PC-9 (cell line): ENCODE measurements at regions not wholly inside any gene's neighbourhood (a gene's known extent, or its start where the extent isn't known, plus 50 kb on each side); places are given as distances from the start of the nearest gene placed in this dataset.

ENCODE experiments used
- BruUV-seq: library from RNA; stranded (reverse); fragments of 400-500 nt; replicated peaks from 2 replicates; lab custom pipeline; 2021; lab: Mats Ljungman, UMichigan
- CTCF ChIA-PET: fragments of 300-600 bp; sonication (Branson Sonifier 250); formaldehyde crosslinking; loops from one replicate; lab custom pipeline; 2022; ENCODE audit warnings: antibody characterized with exemption; lab: Charles Lee
- POLR2A ChIA-PET: fragments of 300-600 bp; sonication (Branson Sonifier 250); formaldehyde crosslinking; loops from one replicate; lab custom pipeline; 2022; ENCODE audit warnings: antibody characterized with exemption; ENCODE audit not compliant: unreplicated experiment; lab: Charles Lee
- DNase-seq, 2 experiments: peaks; one replicate each; pipeline versions ENCODE4 v3.0.0 to v3.0.0-alpha.2; 2015 to 2022; ENCODE audit warnings: mixed read lengths in 1 of 2
- H2AFZ ChIP-seq: fragments of 200-600 bp; sonication (generic); 2 replicates; pipeline ENCODE4 v1.8.1; 2017; ENCODE audit warnings: antibody characterized with exemption
- H3F3A ChIP-seq: fragments of 200-600 bp; sonication (generic); 2 replicates; pipeline ENCODE4 v1.8.1; 2017; ENCODE audit warnings: antibody characterized with exemption, mild to moderate bottlenecking, low read depth; ENCODE audit not compliant: insufficient read depth
- H3K27ac ChIP-seq: fragments of 200-600 bp; sonication (generic); 2 replicates; pipeline ENCODE4 v1.6.1; 2016; ENCODE audit warnings: mixed run types
- H3K27me3 ChIP-seq: fragments of 200-600 bp; sonication (generic); 2 replicates; pipeline ENCODE4 v1.6.1; 2016; ENCODE audit warnings: low read depth, mixed run types; ENCODE audit not compliant: insufficient read depth
- H3K36me3 ChIP-seq: fragments of 200-600 bp; sonication (generic); 2 replicates; pipeline ENCODE4 v1.6.1; 2016; ENCODE audit warnings: low read depth, mixed run types
- H3K4me1 ChIP-seq: fragments of 200-600 bp; sonication (generic); replicated peaks from 2 replicates; pipeline ENCODE4 v1.6.1; 2016; ENCODE audit warnings: mixed run types; ENCODE audit not compliant: insufficient read depth
- H3K4me2 ChIP-seq: fragments of 200-600 bp; sonication (generic); 2 replicates; pipeline ENCODE4 v1.6.1; 2017; ENCODE audit warnings: mixed run types
- H3K4me3 ChIP-seq: fragments of 200-600 bp; sonication (generic); 2 replicates; pipeline ENCODE4 v1.6.1; 2016; ENCODE audit warnings: mixed run types
- H3K79me2 ChIP-seq: fragments of 200-600 bp; sonication (generic); 2 replicates; pipeline ENCODE4 v1.6.1; 2017; ENCODE audit warnings: low read depth, mixed run types
- H3K9me2 ChIP-seq: fragments of 200-600 bp; sonication (generic); 2 replicates; pipeline ENCODE4 v1.8.1; 2017; ENCODE audit warnings: mild to moderate bottlenecking; ENCODE audit not compliant: insufficient read depth
- H3K9me3 ChIP-seq: fragments of 200-600 bp; sonication (generic); 2 replicates; pipeline ENCODE4 v1.8.1; 2016; ENCODE audit warnings: low read depth; ENCODE audit not compliant: insufficient read depth
- H4K20me1 ChIP-seq: fragments of 200-600 bp; sonication (generic); 2 replicates; pipeline ENCODE4 v1.8.1; 2017; ENCODE audit not compliant: insufficient read depth
- EZH2 ChIP-seq: fragments of 200-600 bp; sonication (generic); IDR thresholded peaks from 2 replicates; pipeline ENCODE4 v1.8.0; 2017; ENCODE audit warnings: antibody characterized with exemption, low read depth
- intact Hi-C: fragments of 100-400 bp; cut with micrococcal nuclease; formaldehyde crosslinking; loops from one replicate; pipeline ENCODE4 v1.10.0; 2022; ENCODE audit not compliant: unreplicated experiment
- TF ChIP-seq, protein P1 (sequence below): fragments of 200-600 bp; sonication (generic); conservative IDR thresholded peaks from 2 replicates; pipeline ENCODE4 v1.6.1; 2017; ENCODE audit warnings: mixed run types, antibody characterized with exemption, mild to moderate bottlenecking, moderate library complexity

DNA sequence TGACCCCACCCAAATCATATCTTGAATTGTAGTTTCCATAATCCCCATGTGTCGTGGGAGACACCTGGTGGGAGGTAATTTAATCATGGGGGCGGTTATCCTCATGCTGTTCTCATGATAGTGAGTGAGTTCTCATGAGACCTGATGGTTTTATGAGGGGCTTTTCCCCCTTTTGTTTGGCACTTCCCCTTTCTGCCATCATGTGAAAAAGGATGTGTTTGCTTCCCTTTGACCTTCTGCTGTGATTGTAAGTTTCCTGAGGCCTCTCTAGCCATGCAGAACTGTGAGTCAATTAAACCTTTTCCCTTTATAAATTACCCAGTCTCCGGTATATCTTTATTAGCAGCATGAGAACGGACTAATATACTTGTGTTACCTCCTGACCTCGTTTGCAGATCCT, 156.6 kb upstream of the MTNR1B start:
- intact Hi-C loops = no loop called here
- no peaks in the 10 kb centered on the region for H3K79me2 ChIP-seq
- no peak overlapping the region for H3K4me3 ChIP-seq
- TF ChIP-seq, protein P1, sequence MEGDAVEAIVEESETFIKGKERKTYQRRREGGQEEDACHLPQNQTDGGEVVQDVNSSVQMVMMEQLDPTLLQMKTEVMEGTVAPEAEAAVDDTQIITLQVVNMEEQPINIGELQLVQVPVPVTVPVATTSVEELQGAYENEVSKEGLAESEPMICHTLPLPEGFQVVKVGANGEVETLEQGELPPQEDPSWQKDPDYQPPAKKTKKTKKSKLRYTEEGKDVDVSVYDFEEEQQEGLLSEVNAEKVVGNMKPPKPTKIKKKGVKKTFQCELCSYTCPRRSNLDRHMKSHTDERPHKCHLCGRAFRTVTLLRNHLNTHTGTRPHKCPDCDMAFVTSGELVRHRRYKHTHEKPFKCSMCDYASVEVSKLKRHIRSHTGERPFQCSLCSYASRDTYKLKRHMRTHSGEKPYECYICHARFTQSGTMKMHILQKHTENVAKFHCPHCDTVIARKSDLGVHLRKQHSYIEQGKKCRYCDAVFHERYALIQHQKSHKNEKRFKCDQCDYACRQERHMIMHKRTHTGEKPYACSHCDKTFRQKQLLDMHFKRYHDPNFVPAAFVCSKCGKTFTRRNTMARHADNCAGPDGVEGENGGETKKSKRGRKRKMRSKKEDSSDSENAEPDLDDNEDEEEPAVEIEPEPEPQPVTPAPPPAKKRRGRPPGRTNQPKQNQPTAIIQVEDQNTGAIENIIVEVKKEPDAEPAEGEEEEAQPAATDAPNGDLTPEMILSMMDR = no peak
- TF ChIP-seq EZH2 = no peak
- H3K27me3 ChIP-seq = no peaks in the 10 kb centered on the region
- no peaks in the 10 kb centered on the region for H3K9me3 ChIP-seq
- H2AFZ ChIP-seq = no peak overlapping the region
- no peaks in the 10 kb centered on the region for H3K36me3 ChIP-seq
- ChIA-PET POLR2A (no interaction called here), CTCF (no interaction called here)
- H3K4me1 ChIP-seq = no peaks in the 10 kb centered on the region
- BruUV-seq = no TSS peak
- no peaks in the 10 kb centered on the region for H4K20me1 ChIP-seq
- no peaks in the 10 kb centered on the region for H3F3A ChIP-seq
- DNase-seq = no peak
- H3K27ac ChIP-seq = no peak overlapping the region
- H3K4me2 ChIP-seq = no peak overlapping the region
- H3K9me2 ChIP-seq = no peaks in the 10 kb centered on the region

DNA sequence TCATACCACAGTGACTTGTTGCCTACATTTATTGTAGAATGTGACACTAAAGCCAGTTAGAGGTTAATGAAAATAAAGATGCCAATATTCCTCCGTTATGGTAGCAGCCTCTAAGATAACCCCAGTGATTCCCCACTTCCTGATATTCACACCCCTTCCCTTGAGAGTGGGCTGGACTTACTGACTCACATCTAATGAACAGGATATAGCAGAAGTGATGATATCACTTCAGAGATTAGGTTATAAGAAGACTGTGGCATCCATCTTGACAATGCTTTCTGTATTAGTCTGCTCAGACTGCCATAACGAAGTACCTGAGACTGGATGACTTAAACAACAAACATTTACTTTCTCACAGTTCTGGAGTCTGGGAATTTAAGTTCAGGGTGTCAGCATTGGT, 149.6 kb upstream of the MTNR1B start:
- Histone ChIP-seq H3K27ac (no peak overlapping the region), H3K36me3 (no peaks in the 10 kb centered on the region), H3K4me3 (no peak overlapping the region), H3K9me3 (no peaks in the 10 kb centered on the region), H3K9me2 (no peaks in the 10 kb centered on the region), H2AFZ (no peak overlapping the region), H3K27me3 (no peaks in the 10 kb centered on the region), H3F3A (no peaks in the 10 kb centered on the region), H3K79me2 (no peaks in the 10 kb centered on the region), H4K20me1 (no peaks in the 10 kb centered on the region), H3K4me2 (no peak overlapping the region), H3K4me1 (no peaks in the 10 kb centered on the region)
- DNase-seq = no peak
- intact Hi-C loops = no loop called here
- TF ChIP-seq EZH2 = no peak
- TF ChIP-seq, protein P1 = no peak
- no TSS peak for BruUV-seq
- ChIA-PET POLR2A (no interaction called here), CTCF (no interaction called here)

DNA sequence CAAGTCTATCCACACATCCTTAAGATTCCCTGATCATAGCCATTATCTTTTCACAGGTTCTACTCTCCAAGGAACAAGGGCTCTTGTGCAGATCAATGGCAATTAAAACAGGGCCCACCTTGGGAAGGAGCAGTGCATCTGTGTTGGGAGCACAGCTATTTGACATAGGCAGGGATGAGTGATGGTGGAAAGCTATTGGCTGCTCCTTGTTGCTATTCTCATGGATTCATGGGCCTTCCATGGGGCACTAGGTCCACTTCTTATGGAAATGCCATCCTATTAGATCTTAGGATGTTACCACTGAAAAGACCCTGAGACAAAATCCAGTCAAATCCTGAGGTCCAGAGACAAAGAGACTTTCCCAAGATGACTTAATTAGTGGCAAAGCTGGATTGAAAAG, 148.6 kb upstream of the MTNR1B start:
- DNase-seq = no peak
- POLR2A ChIA-PET = no interaction called here

More for the DNA sequence above, 148.6 kb upstream of the MTNR1B start:
- no peaks in the 10 kb centered on the region for H3K4me1 ChIP-seq
- H3K4me2 ChIP-seq = no peak overlapping the region
- intact Hi-C loops = no loop called here
- TF ChIP-seq EZH2 = no peak
- TF ChIP-seq, protein P1 = no peak
- no peaks in the 10 kb centered on the region for H3F3A ChIP-seq
- CTCF ChIA-PET = no interaction called here
- H3K4me3 ChIP-seq = no peak overlapping the region
- H4K20me1 ChIP-seq = no peaks in the 10 kb centered on the region
- no peaks in the 10 kb centered on the region for H3K9me2 ChIP-seq
- H3K27me3 ChIP-seq = no peaks in the 10 kb centered on the region
- no peaks in the 10 kb centered on the region for H3K36me3 ChIP-seq
- no peak overlapping the region for H2AFZ ChIP-seq
- no peaks in the 10 kb centered on the region for H3K79me2 ChIP-seq
- no TSS peak for BruUV-seq
- no peak overlapping the region for H3K27ac ChIP-seq
- no peaks in the 10 kb centered on the region for H3K9me3 ChIP-seq
